Activated naive CD4-positive, alpha-beta T cell treated with anti-CD3 and anti-CD28 coated beads for 36 hours (primary cell): ENCODE measurements at regions not wholly inside any gene's neighbourhood (a gene's known extent, or its start where the extent isn't known, plus 50 kb on each side); places are given as distances from the start of the nearest gene placed in this dataset.

Experiments
- CTCF ChIA-PET: fragments of 350-600 bp; sonication (Branson Sonifier 250); formaldehyde crosslinking; loops from one replicate; lab custom pipeline; 2021; ENCODE audit warnings: antibody characterized with exemption; lab: Charles Lee
- DNase-seq: peaks from one replicate; pipeline ENCODE4 v3.0.0-alpha.2; 2020
- H3K27ac Mint-ChIP-seq: one replicate; pipeline ENCODE4 v1.8.0; 2021; ENCODE audit warnings: mild to moderate bottlenecking, mixed read lengths
- H3K27me3 Mint-ChIP-seq: one replicate; pipeline ENCODE4 v1.8.0; 2021; ENCODE audit warnings: low read depth, mixed read lengths
- H3K36me3 Mint-ChIP-seq: one replicate; pipeline ENCODE4 v1.8.0; 2021; ENCODE audit warnings: low read depth, mixed read lengths
- H3K4me1 Mint-ChIP-seq: one replicate; pipeline ENCODE4 v1.8.0; 2021; ENCODE audit warnings: low read depth, mixed read lengths
- H3K4me3 Mint-ChIP-seq: one replicate; pipeline ENCODE4 v1.8.0; 2021; ENCODE audit warnings: mild to moderate bottlenecking, moderate library complexity, mixed read lengths
- H3K9me3 Mint-ChIP-seq: one replicate; pipeline ENCODE4 v1.8.0; 2021; ENCODE audit warnings: mixed read lengths
- intact Hi-C: fragments of 100-400 bp; cut with micrococcal nuclease; formaldehyde crosslinking; loops from one replicate; pipeline ENCODE4 v1.15.1; 2023

GRCh38 chr9:87089929-87090328, 142.6 kb upstream of the GAS1 start:
- CTCF ChIA-PET: no interaction called here

GRCh38 chr9:87093777-87094176, 146.5 kb upstream of the GAS1 start:
- CTCF ChIA-PET: interaction anchor here (0.5 to 0.8 kb wide), 2 partner anchors 22 to 1320 kb away, joined by 3 read pairs; no protein-coding TSS in a partner anchor
- Mint-ChIP-seq H3K4me3 (no peak overlapping the region), H3K36me3 (no peaks in the 10 kb centered on the region), H3K27ac (no peak overlapping the region), H3K9me3 (peaks cover 2% of the 10 kb centered on the region), H3K4me1 (no peaks in the 10 kb centered on the region), H3K27me3 (peaks cover 4% of the 10 kb centered on the region)
- DNase-seq: no peak
- intact Hi-C loops: no loop called here

More at GRCh38 chr9:87089929-87090328, 142.6 kb upstream of the GAS1 start:
- no peak overlapping the region for H3K4me3 Mint-ChIP-seq
- H3K9me3 Mint-ChIP-seq: peaks cover 2% of the 10 kb centered on the region
- peaks cover 4% of the 10 kb centered on the region for H3K27me3 Mint-ChIP-seq
- no peaks in the 10 kb centered on the region for H3K36me3 Mint-ChIP-seq
- H3K27ac Mint-ChIP-seq: no peak overlapping the region
- no peaks in the 10 kb centered on the region for H3K4me1 Mint-ChIP-seq
- DNase-seq: no peak
- intact Hi-C loops: no loop called here

GRCh38 chr9:87095951-87096350, 148.6 kb upstream of the GAS1 start:
- Mint-ChIP-seq H3K36me3 (no peaks in the 10 kb centered on the region), H3K27ac (no peak overlapping the region), H3K4me3 (no peak overlapping the region), H3K27me3 (peaks cover 2% of the 10 kb centered on the region), H3K4me1 (no peaks in the 10 kb centered on the region), H3K9me3 (peaks cover 2% of the 10 kb centered on the region)
- intact Hi-C loops: no loop called here
- CTCF ChIA-PET: no interaction called here
- DNase-seq: no peak

GRCh38 chr9:87096506-87096905, 149.2 kb upstream of the GAS1 start:
- Mint-ChIP-seq H3K9me3 (peaks cover 2% of the 10 kb centered on the region), H3K27ac (no peak overlapping the region), H3K36me3 (no peaks in the 10 kb centered on the region), H3K4me1 (no peaks in the 10 kb centered on the region), H3K27me3 (no peaks in the 10 kb centered on the region), H3K4me3 (no peak overlapping the region)
- intact Hi-C loops: no loop called here
- CTCF ChIA-PET: no interaction called here
- DNase-seq: no peak

- intact Hi-C loops: no loop called here
- DNase-seq: no peak
- H3K9me3 Mint-ChIP-seq: peaks cover 2% of the 10 kb centered on the region
- CTCF ChIA-PET: no interaction called here
- H3K27me3 Mint-ChIP-seq: peaks cover 2% of the 10 kb centered on the region
- H3K36me3 Mint-ChIP-seq: no peaks in the 10 kb centered on the region
- H3K4me3 Mint-ChIP-seq: no peak overlapping the region
- no peak overlapping the region for H3K27ac Mint-ChIP-seq
- H3K4me1 Mint-ChIP-seq: no peaks in the 10 kb centered on the region
These were observed 149.9 kb upstream of the GAS1 start for GRCh38 chr9:87097238-87097637.

DNA sequence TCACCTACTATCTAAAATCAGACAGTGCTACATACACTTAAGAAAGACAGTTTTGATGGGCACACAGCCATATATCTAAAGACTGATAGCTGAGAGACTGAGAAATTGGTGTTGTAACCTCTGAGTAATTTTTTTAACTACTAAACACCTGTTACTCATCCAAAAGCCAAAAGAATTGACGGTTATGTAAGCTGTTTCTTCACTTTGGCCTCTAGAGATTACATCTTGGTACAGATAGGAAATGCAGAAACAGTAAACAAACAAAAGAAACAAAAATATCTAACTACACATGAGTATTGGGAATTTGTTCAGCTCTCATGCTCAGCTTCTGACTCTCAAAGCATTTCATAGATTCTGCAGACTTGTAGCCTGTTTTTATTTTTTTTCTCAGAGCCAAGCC, 152.1 kb upstream of the GAS1 start:
- no peak for DNase-seq
- Mint-ChIP-seq H3K36me3 (no peaks in the 10 kb centered on the region), H3K27ac (no peak overlapping the region), H3K9me3 (no peaks in the 10 kb centered on the region), H3K4me1 (no peaks in the 10 kb centered on the region), H3K27me3 (peaks cover 11% of the 10 kb centered on the region), H3K4me3 (no peak overlapping the region)
- CTCF ChIA-PET: no interaction called here
- intact Hi-C loops: no loop called here

DNA sequence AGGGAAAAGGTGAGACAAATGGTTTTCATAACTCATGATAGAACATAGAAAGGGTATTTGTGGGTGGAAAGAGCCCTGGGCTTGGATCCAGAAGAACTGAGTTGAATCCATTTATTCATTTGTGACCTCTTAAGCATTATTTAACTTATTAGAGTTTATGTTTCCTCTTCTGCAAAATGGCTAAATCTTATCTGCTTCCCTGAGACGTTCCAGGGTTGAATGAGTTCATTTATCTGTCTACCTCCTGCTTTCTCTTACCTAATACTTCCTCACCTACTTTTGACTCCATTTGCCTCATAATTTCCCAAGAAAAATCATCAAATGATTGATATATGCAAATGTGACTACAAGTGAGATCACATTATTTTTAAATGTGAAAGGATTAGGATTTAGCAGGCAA, 152.7 kb upstream of the GAS1 start:
- no peak overlapping the region for H3K27ac Mint-ChIP-seq
- H3K27me3 Mint-ChIP-seq: peaks cover 11% of the 10 kb centered on the region
- H3K9me3 Mint-ChIP-seq: no peaks in the 10 kb centered on the region
- no peaks in the 10 kb centered on the region for H3K36me3 Mint-ChIP-seq
- no peak for DNase-seq
- intact Hi-C loops: no loop called here
- no peaks in the 10 kb centered on the region for H3K4me1 Mint-ChIP-seq
- no peak overlapping the region for H3K4me3 Mint-ChIP-seq
- CTCF ChIA-PET: no interaction called here

GRCh38 chr9:87102126-87102525, 154.8 kb upstream of the GAS1 start:
- no peak for DNase-seq
- Mint-ChIP-seq H3K27ac (no peak overlapping the region), H3K36me3 (no peaks in the 10 kb centered on the region), H3K4me1 (no peaks in the 10 kb centered on the region), H3K4me3 (no peak overlapping the region), H3K27me3 (peaks cover 15% of the 10 kb centered on the region), H3K9me3 (no peaks in the 10 kb centered on the region)
- intact Hi-C loops: no loop called here
- CTCF ChIA-PET: no interaction called here

DNA sequence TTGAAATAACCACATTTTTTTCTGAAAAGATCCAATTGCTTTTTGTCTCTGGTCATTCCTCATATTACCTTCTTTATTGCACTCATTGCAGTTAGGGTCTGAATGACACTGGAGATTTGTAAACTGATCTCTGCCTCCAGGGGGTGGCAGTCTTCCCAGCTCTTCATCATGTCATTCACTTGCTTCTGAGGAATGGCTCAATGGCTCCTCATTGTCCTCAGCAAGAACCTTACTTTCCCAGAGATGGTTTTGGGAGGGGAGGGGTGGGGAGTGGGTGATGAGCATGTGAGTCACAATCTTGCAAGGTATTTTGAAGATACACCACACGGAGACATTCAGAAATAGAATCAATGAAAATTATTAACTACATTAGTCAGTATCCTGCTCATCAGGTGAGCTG, 159.8 kb upstream of the GAS1 start:
- Mint-ChIP-seq H3K27ac (no peak overlapping the region), H3K9me3 (no peaks in the 10 kb centered on the region), H3K4me3 (no peak overlapping the region), H3K36me3 (no peaks in the 10 kb centered on the region), H3K4me1 (no peaks in the 10 kb centered on the region), H3K27me3 (peaks cover 21% of the 10 kb centered on the region)
- no peak for DNase-seq
- CTCF ChIA-PET: no interaction called here
- intact Hi-C loops: loop anchor here (2.0 kb wide), 1 partner anchor 218 kb away; no protein-coding TSS in a partner anchor

DNA sequence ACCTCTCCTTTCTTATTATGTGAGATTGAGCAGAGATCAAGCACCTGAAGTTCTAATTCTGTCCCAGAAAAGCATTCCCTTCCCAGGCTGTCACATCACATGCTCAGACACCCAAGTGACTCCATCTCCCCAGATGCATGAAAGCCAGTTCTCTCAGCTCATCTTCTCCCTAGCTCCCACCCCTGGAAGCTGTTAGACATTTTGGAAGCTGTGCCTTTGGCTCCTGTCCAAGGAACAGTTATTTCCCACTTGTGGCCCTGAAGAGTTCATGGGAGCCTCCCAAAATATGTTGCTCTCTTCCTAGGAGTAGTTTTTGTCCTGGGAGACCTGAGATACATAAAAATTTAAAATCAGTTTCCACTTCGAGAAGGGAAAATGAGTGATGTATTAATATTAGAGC, 161.4 kb upstream of the GAS1 start:
- no peaks in the 10 kb centered on the region for H3K4me1 Mint-ChIP-seq
- H3K36me3 Mint-ChIP-seq: no peaks in the 10 kb centered on the region
- H3K27ac Mint-ChIP-seq: no peak overlapping the region
- CTCF ChIA-PET: no interaction called here
- intact Hi-C loops: no loop called here
- no peak for DNase-seq
- H3K4me3 Mint-ChIP-seq: no peak overlapping the region
- H3K9me3 Mint-ChIP-seq: no peaks in the 10 kb centered on the region
- H3K27me3 Mint-ChIP-seq: peaks cover 10% of the 10 kb centered on the region

GRCh38 chr9:87109231-87109631, 161.9 kb upstream of the GAS1 start:
- DNase-seq: no peak
- Mint-ChIP-seq H3K4me1 (no peaks in the 10 kb centered on the region), H3K9me3 (no peaks in the 10 kb centered on the region), H3K27me3 (peaks cover 10% of the 10 kb centered on the region), H3K4me3 (no peak overlapping the region), H3K27ac (no peak overlapping the region), H3K36me3 (no peaks in the 10 kb centered on the region)
- intact Hi-C loops: no loop called here
- CTCF ChIA-PET: no interaction called here

DNA sequence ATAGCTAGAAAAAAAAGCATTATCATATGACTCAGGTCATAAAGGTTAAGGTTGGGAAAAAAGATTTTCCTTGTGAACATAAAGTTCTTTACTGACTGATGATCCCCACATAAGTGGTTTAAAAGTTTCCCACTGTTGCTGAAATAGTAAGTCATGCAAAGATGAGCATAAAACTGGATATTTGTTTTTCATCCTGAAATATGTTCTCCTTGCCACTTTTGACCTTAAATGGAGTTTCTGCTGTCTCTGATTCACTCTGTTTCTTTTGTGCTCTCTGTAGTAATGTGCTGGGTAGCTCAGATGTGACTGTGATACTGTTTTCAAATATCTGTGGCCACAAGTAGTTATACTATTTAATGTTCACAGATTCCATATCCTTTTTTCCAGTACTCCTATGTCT, 162.5 kb upstream of the GAS1 start:
- Mint-ChIP-seq H3K27ac (no peak overlapping the region), H3K9me3 (no peaks in the 10 kb centered on the region), H3K4me1 (no peaks in the 10 kb centered on the region), H3K36me3 (no peaks in the 10 kb centered on the region), H3K27me3 (peaks cover 10% of the 10 kb centered on the region), H3K4me3 (no peak overlapping the region)
- intact Hi-C loops: no loop called here
- CTCF ChIA-PET: no interaction called here
- DNase-seq: no peak

- no peak overlapping the region for H3K27ac Mint-ChIP-seq
- no peak overlapping the region for H3K4me3 Mint-ChIP-seq
- intact Hi-C loops: no loop called here
- H3K36me3 Mint-ChIP-seq: no peaks in the 10 kb centered on the region
- CTCF ChIA-PET: no interaction called here
- no peaks in the 10 kb centered on the region for H3K9me3 Mint-ChIP-seq
- no peak for DNase-seq
- peaks cover 16% of the 10 kb centered on the region for H3K27me3 Mint-ChIP-seq
- H3K4me1 Mint-ChIP-seq: no peaks in the 10 kb centered on the region
These were observed 163.7 kb upstream of the GAS1 start for GRCh38 chr9:87111010-87111409.

- no peak overlapping the region for H3K27ac Mint-ChIP-seq
- no peak for DNase-seq
- H3K36me3 Mint-ChIP-seq: no peaks in the 10 kb centered on the region
- no peaks in the 10 kb centered on the region for H3K4me1 Mint-ChIP-seq
- intact Hi-C loops: no loop called here
- no peaks in the 10 kb centered on the region for H3K9me3 Mint-ChIP-seq
- CTCF ChIA-PET: interaction anchor here (0.6 kb wide), 1 partner anchor 473 kb away, joined by 4 read pairs; no protein-coding TSS in a partner anchor
- peaks cover 16% of the 10 kb centered on the region for H3K27me3 Mint-ChIP-seq
- no peak overlapping the region for H3K4me3 Mint-ChIP-seq
These were observed 165.3 kb upstream of the GAS1 start for GRCh38 chr9:87112656-87113055.
